ENCODE measurements at regions not wholly inside any gene's neighbourhood (a gene's known extent, or its start where the extent isn't known, plus 50 kb on each side); places are given as distances from the start of the nearest gene placed in this dataset.

- DNase-seq = no peak
Measured at GRCh38 chr11:110774138-110775014, 62.1 kb upstream of the ARHGAP20 start.

DNA sequence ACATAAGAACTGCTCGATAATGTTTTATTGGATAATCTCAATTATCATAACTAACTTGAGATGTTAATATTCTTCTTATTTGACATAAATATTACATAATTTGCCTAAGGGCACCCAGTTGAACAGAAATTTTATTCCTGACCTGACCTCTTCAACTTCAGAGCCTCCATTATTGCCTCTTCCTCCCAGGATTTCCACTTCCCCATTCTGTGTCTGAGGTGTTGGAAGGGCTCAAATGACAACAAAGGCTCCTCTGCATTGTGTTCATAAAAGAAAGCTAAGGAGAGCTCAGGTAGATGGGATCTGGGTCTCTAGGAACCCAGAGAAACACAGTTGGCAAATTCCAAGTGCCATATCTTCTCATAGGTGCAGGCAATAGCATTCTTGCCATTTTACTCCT is 61.2 kb upstream of the ARHGAP20 start:
- DNase-seq = no peak

GRCh38 chr11:110772863-110773262 is 60.6 kb upstream of the ARHGAP20 start:
- DNase-seq = no peak

DNA sequence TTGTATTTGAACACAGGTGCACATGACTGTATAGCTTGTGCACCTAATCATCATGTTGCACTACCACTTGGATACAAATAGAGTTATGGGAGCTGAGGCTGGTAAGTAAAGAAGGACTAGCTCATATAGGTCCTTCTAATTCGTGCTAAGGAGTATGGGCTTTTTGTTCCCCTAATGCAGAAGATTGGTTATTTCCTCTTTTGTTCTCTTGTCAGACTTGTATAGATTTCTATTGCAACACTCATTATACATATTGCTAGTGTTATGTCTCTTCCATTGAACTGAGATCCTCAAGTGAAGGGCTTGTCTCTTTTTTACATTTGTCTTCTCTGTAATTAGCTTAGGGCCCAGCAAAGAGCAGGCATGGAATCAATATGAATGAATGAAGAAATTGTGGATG is 54.1 kb upstream of the ARHGAP20 start:
- no peak for DNase-seq

DNA sequence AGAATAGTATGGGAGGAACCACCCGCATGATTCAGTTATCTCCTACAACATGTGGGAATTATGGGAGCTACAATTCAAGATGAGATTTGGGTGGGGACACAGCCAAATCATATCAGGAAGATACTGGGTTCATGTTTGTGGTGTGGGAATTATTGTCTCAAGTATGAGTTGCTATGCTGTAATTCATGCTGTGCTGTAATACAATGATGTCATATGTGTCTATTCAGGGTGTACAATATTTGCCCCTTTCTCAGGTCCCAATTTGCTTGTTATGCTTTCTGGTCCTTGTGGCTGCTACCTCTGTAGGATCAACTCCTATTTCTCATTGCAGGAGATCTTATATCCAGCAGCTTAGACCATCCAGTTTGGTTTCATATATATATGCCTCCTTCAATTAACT is 52.2 kb upstream of the ARHGAP20 start:
- no peak for DNase-seq

- DNase-seq = no peak
Measured at GRCh38 chr11:110763249-110764011, 51.2 kb upstream of the ARHGAP20 start.

GRCh38 chr11:110762590-110762989 is 50.4 kb upstream of the ARHGAP20 start:
- DNase-seq = no peak
